ENCODE measurements at regions not wholly inside any gene's neighbourhood (a gene's known extent, or its start where the extent isn't known, plus 50 kb on each side); places are given as distances from the start of the nearest gene placed in this dataset.

GRCh38 chr21:25390701-25391100 is 216.6 kb downstream of the MRPL39 start:
- TF ChIP-seq EZH2 (IDR thresholded peaks at IDR 0.05; ENCODE audit: insufficient read depth, poor library complexity, severe bottlenecking) (no peak), EZH2phosphoT487 (IDR thresholded peaks at IDR 0.05; ENCODE audit: insufficient read depth, low read depth) (no peak)

All from GM23248 (cell line).